Lower lobe of right lung (tissue), 2 donors: ENCODE measurements at regions not wholly inside any gene's neighbourhood (a gene's known extent, or its start where the extent isn't known, plus 50 kb on each side); places are given as distances from the start of the nearest gene placed in this dataset.
A peak's percentile ranks its signal among the peaks of the same experiment; 100 is the strongest.

Experiments used
- ATAC-seq, 2 donors: fragments of 200-7000 bp; cut with Tn5 transposase; one replicate each; pipeline ENCODE4 v1.9.1; 2020 to 2022; ENCODE audit warnings: mild to moderate bottlenecking in 2 of 2, moderate library complexity in 2 of 2
- DNase-seq: peaks from one replicate; pipeline ENCODE4 v3.0.0-alpha.2; 2020
- H3K27ac ChIP-seq: fragments of 200-600 bp; one replicate; pipeline ENCODE4 v1.8.0; 2022
- H3K27me3 ChIP-seq: fragments of 200-600 bp; one replicate; pipeline ENCODE4 v1.8.0; 2022; ENCODE audit warnings: low read depth
- H3K36me3 ChIP-seq: fragments of 200-600 bp; one replicate; pipeline ENCODE4 v1.8.0; 2022; ENCODE audit warnings: mild to moderate bottlenecking
- H3K4me1 ChIP-seq: fragments of 200-600 bp; one replicate; pipeline ENCODE4 v1.8.0; 2022
- H3K4me3 ChIP-seq: fragments of 200-600 bp; one replicate; pipeline ENCODE4 v1.8.0; 2022; ENCODE audit warnings: mild to moderate bottlenecking
- H3K9me3 ChIP-seq: fragments of 200-600 bp; one replicate; pipeline ENCODE4 v1.8.0; 2022
- CTCF ChIP-seq: fragments of 200-600 bp; IDR thresholded peaks from one replicate; pipeline ENCODE4 v1.8.0; 2022; ENCODE audit warnings: antibody characterized with exemption, mild to moderate bottlenecking
- intact Hi-C: fragments of 100-400 bp; cut with DNase I; formaldehyde crosslinking; loops from one replicate; pipeline ENCODE4 v1.11.0; 2022
- donor health status: DM: no; HTN: yes; CAD: no; lungs with severe emphysema.

- no peaks in the 10 kb centered on the region for H3K36me3 ChIP-seq
- no peaks in the 10 kb centered on the region for H3K27me3 ChIP-seq
- H3K27ac ChIP-seq, result no peak overlapping the region
- no peak for TF ChIP-seq CTCF
- H3K4me1 ChIP-seq, result no peaks in the 10 kb centered on the region
- H3K9me3 ChIP-seq, result no peaks in the 10 kb centered on the region
- intact Hi-C loops, result loop anchor here (10.0 kb wide), 1 partner anchor 492 kb away; no protein-coding TSS in a partner anchor
- no peak for ATAC-seq
- DNase-seq, result no peak
- no peak overlapping the region for H3K4me3 ChIP-seq
These were observed 74.5 kb upstream of the WWC1 start for GRCh38 chr5:168216989-168217388.

GRCh38 chr5:168217497-168217896 lies 73.9 kb upstream of the WWC1 start:
- no peaks in the 10 kb centered on the region for H3K4me1 ChIP-seq
- no peak overlapping the region for H3K4me3 ChIP-seq
- no peaks in the 10 kb centered on the region for H3K9me3 ChIP-seq
- no peak for TF ChIP-seq CTCF
- ATAC-seq (no peak), DNase-seq (no peak)
- H3K36me3 ChIP-seq, result no peaks in the 10 kb centered on the region
- no peak overlapping the region for H3K27ac ChIP-seq
- intact Hi-C loops, result loop anchor here (10.0 kb wide), 1 partner anchor 493 kb away; no protein-coding TSS in a partner anchor
- H3K27me3 ChIP-seq, result no peaks in the 10 kb centered on the region

- Histone ChIP-seq H3K4me1 (no peaks in the 10 kb centered on the region), H3K9me3 (no peaks in the 10 kb centered on the region), H3K27me3 (no peaks in the 10 kb centered on the region), H3K36me3 (no peaks in the 10 kb centered on the region), H3K27ac (no peak overlapping the region), H3K4me3 (no peak overlapping the region)
- ATAC-seq, result no peak
- intact Hi-C loops, result loop anchor here (10.0 kb wide), 1 partner anchor 494 kb away; no protein-coding TSS in a partner anchor
- TF ChIP-seq CTCF, result no peak
- no peak for DNase-seq
These were observed 72.7 kb upstream of the WWC1 start for GRCh38 chr5:168218746-168219145.

- intact Hi-C loops, result loop anchor here (10.0 kb wide), 1 partner anchor 495 kb away; no protein-coding TSS in a partner anchor
- Histone ChIP-seq H3K27me3 (no peaks in the 10 kb centered on the region), H3K9me3 (no peaks in the 10 kb centered on the region), H3K36me3 (no peaks in the 10 kb centered on the region), H3K4me1 (no peaks in the 10 kb centered on the region), H3K4me3 (no peak overlapping the region), H3K27ac (no peak overlapping the region)
- peak; percentile 77 to 80 for ATAC-seq
- DNase-seq, result no peak
- TF ChIP-seq CTCF, result peak; percentile 89
These were observed 71.7 kb upstream of the WWC1 start for GRCh38 chr5:168219515-168220410.

- no peaks in the 10 kb centered on the region for H3K36me3 ChIP-seq
- H3K4me1 ChIP-seq, result peaks cover 15% of the 10 kb centered on the region
- no peak for ATAC-seq
- H3K27me3 ChIP-seq, result no peaks in the 10 kb centered on the region
- no peak for TF ChIP-seq CTCF
- intact Hi-C loops, result no loop called here
- H3K27ac ChIP-seq, result no peak overlapping the region
- DNase-seq, result no peak
- no peaks in the 10 kb centered on the region for H3K9me3 ChIP-seq
- H3K4me3 ChIP-seq, result no peak overlapping the region
These were observed 67.4 kb upstream of the WWC1 start for GRCh38 chr5:168224085-168224484.
